ENCODE measurements at regions not wholly inside any gene's neighbourhood (a gene's known extent, or its start where the extent isn't known, plus 50 kb on each side); places are given as distances from the start of the nearest gene placed in this dataset.
A peak's percentile ranks its signal among the peaks of the same experiment; 100 is the strongest.

- DNase-seq: peak; percentile 40 to 79
Measured at GRCh38 chr13:68081061-68081460, 850.9 kb upstream of the PCDH9 start.

- DNase-seq: no peak
Measured at GRCh38 chr13:68078874-68079273, 848.7 kb upstream of the PCDH9 start.

- no peak for DNase-seq
Measured at GRCh38 chr13:68078469-68078868, 848.3 kb upstream of the PCDH9 start.

GRCh38 chr13:68076046-68076445 is 845.9 kb upstream of the PCDH9 start:
- DNase-seq: no peak

DNA sequence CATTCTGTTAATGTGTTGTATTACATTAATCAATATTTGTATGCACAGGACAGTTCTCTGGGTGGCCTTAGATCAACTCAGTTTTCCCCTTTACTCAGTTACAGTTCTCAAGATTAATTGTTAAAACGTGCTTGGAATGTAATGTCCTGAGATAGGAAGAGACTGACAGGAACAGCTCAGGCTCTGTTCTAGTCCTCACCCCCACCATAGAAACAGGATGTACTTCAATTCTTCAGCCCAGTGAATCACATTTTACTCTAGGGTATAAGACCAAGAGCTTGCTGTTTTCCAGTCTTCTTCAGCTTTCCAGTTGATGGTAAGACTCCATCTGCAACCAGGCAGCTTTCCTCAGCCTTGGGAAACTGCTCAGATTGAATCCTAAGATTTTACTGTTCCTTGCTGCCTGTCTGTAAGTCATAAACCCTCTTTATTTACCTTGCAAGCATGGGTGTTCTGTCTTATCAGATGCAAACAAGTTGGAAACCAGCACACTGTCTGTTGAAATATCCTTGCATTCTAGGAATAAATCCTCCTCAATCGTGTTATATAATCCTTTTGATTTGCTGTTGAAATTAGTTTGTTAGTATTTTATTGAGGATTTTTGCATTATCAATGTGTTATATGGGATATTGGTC is 836.9 kb upstream of the PCDH9 start:
- no peak for DNase-seq

GRCh38 chr13:68064001-68064770 is 834.0 kb upstream of the PCDH9 start:
- DNase-seq: no peak

DNA sequence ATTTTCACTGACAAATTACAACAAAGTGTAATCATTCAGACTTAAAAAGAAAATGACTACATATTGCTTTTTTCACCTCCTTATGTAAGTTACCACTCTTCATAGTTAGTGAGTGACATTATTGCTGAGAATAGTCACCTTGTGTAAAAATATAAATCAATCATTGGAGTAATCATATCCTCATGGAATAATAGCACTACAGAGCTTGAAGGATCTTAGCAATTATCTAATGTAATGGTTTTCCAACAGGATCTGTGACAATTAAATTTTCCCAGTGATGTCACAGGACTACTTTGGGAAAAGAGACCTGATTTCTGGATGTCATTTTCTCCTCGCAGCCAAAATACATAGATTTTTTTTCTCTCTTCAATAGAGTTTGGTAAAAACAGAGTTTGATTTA is 833.0 kb upstream of the PCDH9 start:
- DNase-seq: no peak

DNA sequence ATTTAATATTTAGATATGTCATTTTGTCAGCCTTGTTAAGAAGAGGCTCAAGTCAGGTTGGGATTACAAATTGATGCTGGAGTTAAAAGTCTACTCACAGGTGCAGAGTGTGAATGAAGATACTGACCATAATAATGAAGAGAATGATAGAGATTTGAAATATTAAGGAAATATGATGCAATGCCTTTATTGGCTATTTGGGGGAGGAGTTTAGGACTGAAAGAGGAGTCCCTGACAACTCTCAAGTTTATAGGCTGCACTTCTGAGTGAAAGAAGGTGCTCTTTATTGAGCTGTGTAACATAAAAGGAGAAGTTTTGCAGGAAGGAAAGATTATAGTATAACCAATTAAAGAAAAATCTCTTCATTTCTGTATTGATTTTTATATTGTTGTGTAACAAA is 827.7 kb upstream of the PCDH9 start:
- DNase-seq: no peak

DNA sequence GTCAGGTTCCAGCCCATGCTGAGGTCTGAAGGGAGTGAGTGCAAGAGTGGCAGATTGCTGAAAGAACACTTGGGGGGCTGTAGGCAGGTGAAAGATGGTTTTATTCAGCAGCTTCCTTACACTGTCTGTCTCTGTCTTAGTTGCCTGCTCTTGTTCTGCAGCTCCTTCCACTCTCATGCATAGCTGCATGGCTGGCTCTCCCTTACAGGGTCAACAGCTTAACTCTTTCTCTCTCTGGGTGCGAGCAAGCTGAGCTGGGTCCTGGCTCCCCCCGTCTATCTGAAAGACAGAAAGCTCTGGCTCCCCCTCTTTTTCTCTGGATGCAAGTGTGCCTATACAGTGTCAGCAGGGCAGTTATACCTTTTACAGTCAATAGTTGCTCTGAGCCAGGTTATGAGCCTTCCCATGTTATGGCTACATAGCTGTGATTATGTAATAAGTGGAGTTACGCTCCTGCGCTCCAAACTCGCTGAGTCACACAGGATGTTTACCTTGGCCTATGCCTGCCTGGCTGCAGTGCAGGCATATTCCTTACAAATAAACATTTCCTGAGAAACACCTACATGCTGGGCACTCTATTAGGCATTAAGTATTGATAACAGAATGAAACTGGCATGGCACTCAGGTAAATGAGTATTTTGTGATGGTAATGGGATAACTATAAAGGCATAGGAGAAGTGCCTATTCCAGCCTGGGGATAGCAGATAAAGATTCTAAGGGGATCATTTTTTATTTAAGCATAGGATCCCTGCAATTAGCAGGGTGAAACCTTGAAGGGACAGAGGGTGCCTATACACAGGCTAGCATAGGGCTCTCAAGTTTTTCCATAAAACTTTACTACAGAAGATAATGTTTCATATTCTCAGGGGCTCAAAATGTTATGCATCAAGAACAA is 826.9 kb upstream of the PCDH9 start:
- no peak for DNase-seq

- DNase-seq: no peak
Measured at GRCh38 chr13:68051910-68052309, 821.8 kb upstream of the PCDH9 start.

- DNase-seq: no peak
Measured at GRCh38 chr13:68050761-68051160, 820.6 kb upstream of the PCDH9 start.

GRCh38 chr13:68048802-68049359 is 818.7 kb upstream of the PCDH9 start:
- no peak for DNase-seq

DNA sequence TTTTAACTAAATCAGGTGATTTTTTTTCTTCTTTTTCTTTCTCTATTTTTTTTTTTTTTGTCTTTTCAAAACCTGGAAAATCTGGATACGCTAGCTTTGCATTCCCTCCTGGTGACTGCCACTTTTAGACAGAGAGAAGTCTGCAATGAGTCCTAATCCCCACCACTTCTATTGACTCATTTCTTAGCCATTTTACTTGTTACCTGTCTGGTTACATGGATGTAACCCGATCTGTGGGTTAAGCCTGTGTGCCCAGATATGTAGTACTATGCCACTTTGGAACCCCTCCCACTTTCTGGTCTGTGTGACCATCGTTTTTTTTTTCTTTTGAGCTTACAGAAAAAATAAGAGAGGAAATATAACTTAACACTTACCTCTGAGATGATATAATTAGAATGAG is 817.8 kb upstream of the PCDH9 start:
- no peak for DNase-seq

DNA sequence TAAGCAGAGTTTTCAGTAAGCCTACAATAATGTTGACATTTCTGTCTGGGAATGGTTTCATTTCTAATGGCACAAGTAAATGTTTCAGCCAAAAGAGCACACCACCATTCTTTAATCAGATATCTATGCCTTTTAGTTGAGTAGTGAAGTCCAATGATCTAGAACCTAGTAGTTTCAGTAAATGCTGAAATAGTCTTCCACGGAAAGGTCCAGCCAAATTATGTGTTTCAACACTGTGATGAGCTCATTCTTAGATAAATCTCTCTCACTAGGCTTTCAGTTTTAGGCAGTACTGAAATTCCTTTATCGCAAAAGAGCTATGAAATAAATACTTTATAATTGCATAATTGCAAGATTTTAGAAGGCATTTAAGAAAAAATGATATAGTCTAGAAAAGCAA is 816.8 kb upstream of the PCDH9 start:
- no peak for DNase-seq

GRCh38 chr13:68030152-68030809 is 800.1 kb upstream of the PCDH9 start:
- no peak for DNase-seq

- DNase-seq: no peak
Measured at GRCh38 chr13:68028701-68029100, 798.6 kb upstream of the PCDH9 start.

- DNase-seq: no peak
Measured at GRCh38 chr13:68027306-68027705, 797.2 kb upstream of the PCDH9 start.

- DNase-seq: no peak
Measured at GRCh38 chr13:68026077-68026476, 795.9 kb upstream of the PCDH9 start.

DNA sequence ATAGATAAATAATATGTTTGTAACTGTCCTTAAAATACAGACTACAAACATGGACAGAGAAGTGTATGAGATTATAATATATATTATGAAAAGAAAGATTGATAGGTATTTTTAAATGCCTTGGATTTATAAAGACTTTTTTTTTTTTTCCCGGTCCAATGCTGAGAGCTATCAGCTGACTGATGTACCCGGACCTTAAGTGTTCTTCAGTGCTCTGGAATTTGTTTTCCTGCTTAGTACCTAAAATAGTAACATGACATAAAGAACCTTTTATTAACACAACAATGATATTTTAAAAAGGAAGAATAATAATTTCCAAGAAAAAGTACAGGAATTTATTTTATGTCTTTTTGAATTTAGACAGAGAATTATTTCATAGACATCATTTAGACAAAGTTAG is 795.5 kb upstream of the PCDH9 start:
- no peak for DNase-seq

DNA sequence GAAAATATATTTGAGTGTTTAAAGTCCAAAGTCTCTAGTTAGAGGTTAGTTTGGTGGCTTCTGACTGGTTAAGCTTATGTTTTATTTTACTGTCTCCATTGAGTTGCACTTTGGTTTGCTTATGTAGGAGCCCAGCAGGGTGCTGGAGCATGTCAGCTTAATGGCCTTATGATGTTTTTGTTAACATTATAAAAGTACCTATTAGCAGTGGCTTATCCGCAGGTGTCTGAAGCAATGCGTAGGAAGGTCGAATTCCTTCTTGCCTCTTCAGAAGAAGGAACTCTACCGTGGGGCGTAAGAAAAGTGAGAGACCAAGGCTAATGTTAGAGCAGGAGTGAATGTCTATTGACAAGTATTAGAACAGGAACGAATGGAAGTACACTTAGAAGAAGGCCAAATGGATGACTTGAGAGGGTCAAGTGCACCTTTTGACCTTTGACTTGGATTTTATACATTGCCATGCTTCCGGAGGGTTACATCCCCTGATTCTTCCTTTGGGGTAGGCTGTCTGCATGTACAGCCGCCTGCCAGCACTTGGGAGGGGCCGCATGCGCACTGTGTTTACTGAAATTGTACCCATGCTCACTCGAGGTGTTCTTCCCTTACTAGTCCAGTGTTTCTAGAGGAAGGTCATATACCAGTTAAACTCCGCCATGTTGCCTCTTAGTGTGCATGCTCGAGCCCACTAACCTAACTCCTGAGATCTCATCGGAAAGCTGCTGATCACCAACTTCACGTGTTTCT is 793.9 kb upstream of the PCDH9 start:
- no peak for DNase-seq

DNA sequence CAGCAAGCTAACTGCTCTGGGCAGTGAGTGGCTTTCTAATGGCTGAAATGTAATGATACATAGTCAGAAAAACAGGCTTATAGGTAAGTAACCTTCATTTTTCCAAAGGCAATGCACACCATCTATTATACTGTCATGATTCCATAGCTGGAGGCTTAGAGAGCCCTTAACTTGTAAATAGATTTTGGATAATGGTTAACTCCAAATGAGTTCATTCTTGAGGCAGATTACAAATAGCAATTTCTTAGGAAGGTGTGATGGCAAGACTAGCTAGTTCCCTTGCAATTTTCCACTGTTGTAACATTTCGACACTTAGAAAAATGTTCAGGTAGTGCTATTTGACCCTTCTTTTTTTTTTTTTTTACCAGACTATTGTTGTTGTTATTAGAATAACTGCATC is 789.8 kb upstream of the PCDH9 start:
- DNase-seq: no peak

GRCh38 chr13:68009546-68009945 is 779.4 kb upstream of the PCDH9 start:
- no peak for DNase-seq
